HepG2 (cell line): ENCODE measurements at regions not wholly inside any gene's neighbourhood (a gene's known extent, or its start where the extent isn't known, plus 50 kb on each side); places are given as distances from the start of the nearest gene placed in this dataset.
A peak's percentile ranks its signal among the peaks of the same experiment; 100 is the strongest.
"Not testable (repeated sequence)": the region's sequence is repeated elsewhere in the genome, so short reads cannot be mapped to it uniquely, and the experiment has no call there.

Source experiments
- ATAC-seq: fragments of 200-7000 bp; cut with Tn5 transposase; 3 replicates; pipeline ENCODE4 v1.9.1; 2020; ENCODE audit warnings: mild to moderate bottlenecking, moderate library complexity
- BruUV-seq: library from RNA; stranded (reverse); fragments of 400-500 nt; replicated peaks from 2 replicates; lab custom pipeline; 2021; lab: Mats Ljungman, UMichigan
- CTCF ChIA-PET: fragments of 300-600 bp; formaldehyde crosslinking; extraction: SDS; loops from one replicate; lab custom pipeline; 2021; ENCODE audit warnings: low total read pairs, inconsistent platforms, low intra/inter-chr PET ratio; lab: Yijun Ruan, JAX
- POLR2A ChIA-PET: fragments of 350-600 bp; sonication (Branson Sonifier 250); formaldehyde crosslinking; loops from one replicate; lab custom pipeline; 2020; ENCODE audit warnings: antibody characterized with exemption, inconsistent platforms; lab: Yijun Ruan, JAX
- DNase-seq: peaks from one replicate; pipeline ENCODE4 v3.0.0-alpha.2; 2015; ENCODE audit warnings: low spot score
- FAIRE-seq: peaks from 3 replicates; lab custom pipeline; 2011; peaks lifted over from hg19 to GRCh38; lab: Jason Lieb, UNC
- H2AFZ ChIP-seq: one replicate; pipeline ENCODE4 v1.6.1; 2011; ENCODE audit warnings: low read length, inconsistent platforms
- H3K27ac ChIP-seq: fragments of 300-600 bp; 3 replicates; pipeline ENCODE4 v1.8.0; 2011; ENCODE audit warnings: mixed run types, mild to moderate bottlenecking, mixed read lengths, low read length, inconsistent platforms; ENCODE audit not compliant: insufficient read depth; ENCODE audit errors: extremely low read length
- H3K27me3 ChIP-seq, 2 experiments: fragments of 200-600 bp in 1 of 2; 2 replicates in 1 of 2; 3 replicates in 1 of 2; pipeline versions ENCODE4 v1.6.0 to v1.8.0; 2011; ENCODE audit warnings: low read length in 2 of 2, mild to moderate bottlenecking in 2 of 2, moderate library complexity in 2 of 2, inconsistent platforms in 1 of 2; ENCODE audit not compliant: insufficient read depth in 2 of 2, control insufficient read depth in 1 of 2
- H3K36me3 ChIP-seq, 2 experiments: fragments of 200-600 bp in 1 of 2; replicated peaks in 1 of 2; 2 replicates in 1 of 2; 3 replicates in 1 of 2; pipeline versions ENCODE4 v1.5.1 to v1.8.0; 2011; ENCODE audit warnings: low read length in 2 of 2, inconsistent platforms in 1 of 2; ENCODE audit not compliant: insufficient read depth in 2 of 2, control insufficient read depth in 1 of 2
- H3K4me1 ChIP-seq: 2 replicates; pipeline ENCODE4 v1.5.1; 2012; ENCODE audit warnings: low read length, inconsistent platforms; ENCODE audit not compliant: insufficient read depth
- H3K4me2 ChIP-seq: 2 replicates; pipeline ENCODE4 v1.6.0; 2011; ENCODE audit warnings: low read depth, low read length, inconsistent platforms
- H3K4me3 ChIP-seq, 3 experiments: fragments of 200-600 bp in 1 of 3; sonication (generic), shearing (Covaris generic) in 1 of 3; replicated peaks in 1 of 3; 2 replicates each; pipeline ENCODE4 v1.5.1; 2011 to 2016; ENCODE audit warnings: low read length in 3 of 3, inconsistent platforms in 2 of 3, low read depth in 2 of 3, mild to moderate bottlenecking in 2 of 3, control low read depth in 1 of 3, mixed read lengths in 1 of 3; ENCODE audit not compliant: insufficient read depth in 1 of 3
- H3K79me2 ChIP-seq: one replicate; pipeline ENCODE4 v1.6.1; 2011; ENCODE audit warnings: low read length, inconsistent platforms; ENCODE audit not compliant: insufficient read depth
- H3K9ac ChIP-seq: 2 replicates; pipeline ENCODE4 v1.6.0; 2011; ENCODE audit warnings: mild to moderate bottlenecking, low read depth, low read length, inconsistent platforms; ENCODE audit not compliant: insufficient read depth
- H3K9me3 ChIP-seq: 2 replicates; pipeline ENCODE4 v1.5.1; 2012; ENCODE audit warnings: mild to moderate bottlenecking, low read length
- H4K20me1 ChIP-seq: 2 replicates; pipeline ENCODE4 v1.6.0; 2011; ENCODE audit warnings: inconsistent platforms, mild to moderate bottlenecking, low read length, moderate library complexity; ENCODE audit not compliant: insufficient read depth
- ARID5B ChIP-seq: IDR thresholded peaks from 2 replicates; pipeline ENCODE4 v1.4.0; 2020; ENCODE audit warnings: mild to moderate bottlenecking, missing genetic modification reagents
- CEBPG ChIP-seq: IDR thresholded peaks from 2 replicates; pipeline ENCODE4 v1.6.1; 2016
- FOXK1 ChIP-seq: sonication (generic); formaldehyde crosslinking; IDR thresholded peaks from 2 replicates; pipeline ENCODE4 v1.4.0; 2020; ENCODE audit warnings: low read depth, missing genetic modification reagents, borderline replicate concordance
- FOXK2 ChIP-seq: fragments of 450-650 bp; IDR thresholded peaks from 2 replicates; pipeline ENCODE4 v1.6.1; 2016
- FOXO1 ChIP-seq: sonication (generic); formaldehyde crosslinking; IDR thresholded peaks from 2 replicates; pipeline ENCODE4 v1.4.0; 2020; ENCODE audit warnings: missing genetic modification reagents
- HMG20A ChIP-seq: IDR thresholded peaks from 2 replicates; pipeline ENCODE4 v1.6.1; 2016; ENCODE audit warnings: borderline replicate concordance
- HMG20B ChIP-seq: conservative IDR thresholded peaks from 2 replicates; pipeline ENCODE4 v1.6.1; 2016; ENCODE audit warnings: missing genetic modification reagents, missing compliant biosample characterization
- HNF4A ChIP-seq: sonication (generic); formaldehyde crosslinking; IDR thresholded peaks from 2 replicates; pipeline ENCODE4 v1.4.0; 2020; ENCODE audit warnings: missing genetic modification reagents
- HOXA5 ChIP-seq: sonication (generic); formaldehyde crosslinking; IDR thresholded peaks from 2 replicates; pipeline ENCODE4 v1.4.0; 2020; ENCODE audit warnings: missing genetic modification reagents
- MED1 ChIP-seq: sonication (generic); formaldehyde crosslinking; IDR thresholded peaks from 2 replicates; pipeline ENCODE4 v1.4.0; 2020; ENCODE audit warnings: missing genetic modification reagents
- MIER3 ChIP-seq: IDR thresholded peaks from 2 replicates; pipeline ENCODE4 v1.6.1; 2016; ENCODE audit warnings: missing compliant biosample characterization, borderline replicate concordance
- NCOR1 ChIP-seq: fragments of 200-600 bp; sonication (generic); IDR thresholded peaks from 2 replicates; pipeline ENCODE4 v1.7.0; 2017; ENCODE audit warnings: antibody characterized with exemption, low read length, borderline replicate concordance
- RARA ChIP-seq: IDR thresholded peaks from 2 replicates; pipeline ENCODE4 v1.6.1; 2016; ENCODE audit warnings: missing genetic modification reagents, missing compliant biosample characterization
- RBFOX2 ChIP-seq: fragments of 200-400 bp; formaldehyde crosslinking; IDR thresholded peaks from 2 replicates; pipeline ENCODE4 v1.6.1; 2017; ENCODE audit warnings: low read depth, mild to moderate bottlenecking, low read length
- RXRB ChIP-seq: IDR thresholded peaks from 2 replicates; pipeline ENCODE4 v1.6.1; 2016; ENCODE audit warnings: borderline replicate concordance, missing genetic modification reagents, missing compliant biosample characterization
- THAP11 ChIP-seq: IDR thresholded peaks from 2 replicates; pipeline ENCODE4 v1.6.1; 2016; ENCODE audit warnings: missing biosample characterization, missing genetic modification reagents
- ZKSCAN8 ChIP-seq: IDR thresholded peaks from 2 replicates; pipeline ENCODE4 v1.6.1; 2016; ENCODE audit warnings: borderline replicate concordance, missing genetic modification reagents, missing compliant biosample characterization
- ZNF503 ChIP-seq: sonication (generic); formaldehyde crosslinking; IDR thresholded peaks from 2 replicates; pipeline ENCODE4 v1.4.0; 2020; ENCODE audit warnings: missing genetic modification reagents
- WGBS: methylation state at CpG from one replicate; pipeline ENCODE4 v1.1.6; 2017; ENCODE audit warnings: low lambda C conversion rate; 5-methylcytosine and 5-hydroxymethylcytosine counted together
- in situ Hi-C: cut with HindIII; loops from 2 replicates; pipeline ENCODE4 v1.10.0; 2017; ENCODE audit warnings: low pct_unique_long_range_greater_than_20kb; ENCODE audit not compliant: extremely low pct_ligation_motif_present
- intact Hi-C: fragments of 100-400 bp; cut with micrococcal nuclease; formaldehyde crosslinking; loops from one replicate; pipeline ENCODE4 v1.10.0; 2022; ENCODE audit not compliant: unreplicated experiment
- TF ChIP-seq, protein P1 (sequence below): sonication (generic); formaldehyde crosslinking; IDR thresholded peaks from 2 replicates; pipeline ENCODE4 v1.4.0; 2020; ENCODE audit warnings: missing genetic modification reagents

GRCh38 chr5:34245813-34246212 lies 202.8 kb upstream of the C1QTNF3 start:
- BruUV-seq, FAIRE-seq, ATAC-seq, H3K36me3 ChIP-seq, H3K4me1 ChIP-seq, in situ Hi-C loops, H3K27me3 ChIP-seq, H4K20me1 ChIP-seq, intact Hi-C loops, H3K9me3 ChIP-seq, H2AFZ ChIP-seq, CTCF ChIA-PET, POLR2A ChIA-PET: not testable (repeated sequence)
- DNase-seq, result peak; percentile 58
- Histone ChIP-seq H3K79me2 (peaks cover 13% of the 10 kb centered on the region), H3K4me3 (peak overlapping the region; percentile 24 to 55 (median 50); a peak in 4 of 6 replicates), H3K4me2 (peak overlapping the region; percentile 74), H3K27ac (peak overlapping the region; percentile 82), H3K9ac (peak overlapping the region; percentile 54)
- WGBS, result 0% methylated on average over 2 of the region's 2 CpGs
- 0 out of 2 replicates have a peak, but pooled peaks have one; percentile 61 for TF ChIP-seq FOXK1 (CRISPR knock-in tag)
- peak; percentile 61; the same call in 1 of the 2 replicates for TF ChIP-seq RARA (CRISPR knock-in tag)
- TF ChIP-seq ARID5B, result peak; percentile 88
- TF ChIP-seq HMG20B (CRISPR knock-in tag), result peak; percentile 49; the same call in 1 of the 2 replicates
- 0 out of 2 replicates have a peak, but pooled peaks have one; percentile 20 for TF ChIP-seq NCOR1
- 0 out of 2 replicates have a peak, but pooled peaks have one; percentile 35 for TF ChIP-seq FOXK2
- peak; percentile 40; the same call in 1 of the 2 replicates for TF ChIP-seq MIER3 (CRISPR knock-in tag)
- TF ChIP-seq THAP11 (CRISPR knock-in tag), result peak; percentile 44; the same call in 1 of the 2 replicates
- TF ChIP-seq ZNF503 (CRISPR knock-in tag), result 0 out of 2 replicates have a peak, but pooled peaks have one; percentile 51
- peak; percentile 87 for TF ChIP-seq CEBPG (CRISPR knock-in tag)
- TF ChIP-seq ZKSCAN8 (CRISPR knock-in tag), result 0 out of 2 replicates have a peak, but pooled peaks have one; percentile 26
- peak; percentile 55; the same call in 1 of the 2 replicates for TF ChIP-seq FOXO1
- peak; percentile 67 for TF ChIP-seq HNF4A (CRISPR knock-in tag)
- TF ChIP-seq HOXA5 (CRISPR knock-in tag), result 0 out of 2 replicates have a peak, but pooled peaks have one; percentile 33
- TF ChIP-seq RBFOX2, result 0 out of 2 replicates have a peak, but pooled peaks have one; percentile 0
- TF ChIP-seq RXRB (CRISPR knock-in tag), result peak; percentile 43
- TF ChIP-seq MED1 (CRISPR knock-in tag), result peak; percentile 73
- TF ChIP-seq, protein P1, sequence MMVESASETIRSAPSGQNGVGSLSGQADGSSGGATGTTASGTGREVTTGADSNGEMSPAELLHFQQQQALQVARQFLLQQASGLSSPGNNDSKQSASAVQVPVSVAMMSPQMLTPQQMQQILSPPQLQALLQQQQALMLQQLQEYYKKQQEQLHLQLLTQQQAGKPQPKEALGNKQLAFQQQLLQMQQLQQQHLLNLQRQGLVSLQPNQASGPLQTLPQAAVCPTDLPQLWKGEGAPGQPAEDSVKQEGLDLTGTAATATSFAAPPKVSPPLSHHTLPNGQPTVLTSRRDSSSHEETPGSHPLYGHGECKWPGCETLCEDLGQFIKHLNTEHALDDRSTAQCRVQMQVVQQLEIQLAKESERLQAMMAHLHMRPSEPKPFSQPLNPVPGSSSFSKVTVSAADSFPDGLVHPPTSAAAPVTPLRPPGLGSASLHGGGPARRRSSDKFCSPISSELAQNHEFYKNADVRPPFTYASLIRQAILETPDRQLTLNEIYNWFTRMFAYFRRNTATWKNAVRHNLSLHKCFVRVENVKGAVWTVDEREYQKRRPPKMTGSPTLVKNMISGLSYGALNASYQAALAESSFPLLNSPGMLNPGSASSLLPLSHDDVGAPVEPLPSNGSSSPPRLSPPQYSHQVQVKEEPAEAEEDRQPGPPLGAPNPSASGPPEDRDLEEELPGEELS (CRISPR knock-in tag), result peak; percentile 77
- TF ChIP-seq HMG20A (CRISPR knock-in tag), result peak; percentile 39; the same call in 1 of the 2 replicates
